HG03135 (cell line): ENCODE measurements at regions not wholly inside any gene's neighbourhood (a gene's known extent, or its start where the extent isn't known, plus 50 kb on each side); places are given as distances from the start of the nearest gene placed in this dataset.
"Not testable (repeated sequence)": the region's sequence is repeated elsewhere in the genome, so short reads cannot be mapped to it uniquely, and the experiment has no call there.

Experiments used
- ATAC-seq: cut with Tn5 transposase; IDR thresholded peaks from one replicate; pipeline ENCODE4 v1.9.1; 2021; ENCODE audit warnings: mild to moderate bottlenecking, moderate library complexity; ENCODE audit not compliant: unreplicated experiment

- no peak for ATAC-seq
Measured at GRCh38 chr1:82366689-82367088, 566.0 kb downstream of the ADGRL2 start.

GRCh38 chr1:82359541-82359940 is 558.8 kb downstream of the ADGRL2 start:
- ATAC-seq = not testable (repeated sequence)

GRCh38 chr1:82358706-82359105 is 558.0 kb downstream of the ADGRL2 start:
- ATAC-seq = not testable (repeated sequence)

DNA sequence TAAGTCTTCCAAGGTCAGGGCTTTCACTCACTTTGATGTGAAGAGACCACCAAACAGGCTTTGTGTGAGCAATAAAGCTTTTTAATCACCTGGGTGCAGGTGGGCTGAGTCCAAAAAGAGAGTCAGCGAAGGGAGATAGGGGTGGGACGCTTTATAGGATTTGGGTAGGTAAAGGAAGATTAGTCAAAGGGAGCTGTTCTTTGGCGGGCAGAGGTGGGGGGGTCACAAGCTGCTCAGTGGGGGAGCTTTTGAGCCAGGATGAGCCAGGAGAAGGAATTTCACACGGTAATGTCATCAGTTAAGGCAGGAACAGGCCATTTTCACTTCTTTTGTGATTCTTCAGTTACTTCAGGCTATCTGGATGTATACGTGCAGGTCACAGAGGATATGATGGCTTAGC is 553.8 kb downstream of the ADGRL2 start:
- ATAC-seq = not testable (repeated sequence)

GRCh38 chr1:82348487-82348886 is 547.8 kb downstream of the ADGRL2 start:
- no peak for ATAC-seq

DNA sequence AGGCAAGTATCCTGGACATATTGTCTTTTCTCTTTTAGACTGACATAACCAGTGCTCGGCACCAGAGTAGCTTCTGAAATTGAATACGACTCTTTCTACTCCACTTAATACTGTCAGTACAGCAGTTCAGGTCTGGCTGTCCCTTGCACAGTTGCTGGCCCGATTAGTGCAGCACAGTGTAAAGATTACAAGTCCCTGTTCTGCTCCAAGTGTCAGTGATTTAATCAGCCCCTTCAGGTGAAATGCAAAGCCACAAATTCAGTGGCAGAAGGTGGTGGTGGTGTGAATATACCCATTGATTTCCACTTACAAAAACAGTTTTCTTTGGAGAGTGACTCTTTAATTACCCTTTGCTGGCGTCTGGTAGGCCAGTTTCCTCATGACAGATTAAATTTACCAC is 545.4 kb downstream of the ADGRL2 start:
- no peak for ATAC-seq

- no peak for ATAC-seq
Measured at GRCh38 chr1:82343381-82343780, 542.6 kb downstream of the ADGRL2 start.

DNA sequence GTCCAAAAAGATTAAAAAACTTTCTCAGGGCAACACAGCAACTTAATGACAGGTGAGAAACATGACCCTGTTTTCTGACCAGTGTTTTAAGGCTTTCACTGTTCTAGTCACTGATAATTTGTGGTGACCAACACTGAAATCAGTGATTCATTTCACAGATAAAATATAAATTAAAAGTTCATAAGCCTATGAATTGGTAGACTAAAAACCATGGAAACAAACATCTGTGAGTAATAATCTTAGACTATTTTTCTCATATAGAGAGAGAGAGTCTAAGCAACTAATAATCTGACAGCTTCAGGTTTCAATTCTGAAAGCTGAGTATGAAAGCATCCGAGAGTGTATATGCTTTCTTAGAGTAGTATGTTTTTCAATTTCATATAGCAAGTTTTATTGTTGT is 536.9 kb downstream of the ADGRL2 start:
- peak; percentile 70 for ATAC-seq

- ATAC-seq = no peak
Measured at GRCh38 chr1:82330330-82330729, 529.6 kb downstream of the ADGRL2 start.

- ATAC-seq = no peak
Measured at GRCh38 chr1:82329226-82329625, 528.5 kb downstream of the ADGRL2 start.

DNA sequence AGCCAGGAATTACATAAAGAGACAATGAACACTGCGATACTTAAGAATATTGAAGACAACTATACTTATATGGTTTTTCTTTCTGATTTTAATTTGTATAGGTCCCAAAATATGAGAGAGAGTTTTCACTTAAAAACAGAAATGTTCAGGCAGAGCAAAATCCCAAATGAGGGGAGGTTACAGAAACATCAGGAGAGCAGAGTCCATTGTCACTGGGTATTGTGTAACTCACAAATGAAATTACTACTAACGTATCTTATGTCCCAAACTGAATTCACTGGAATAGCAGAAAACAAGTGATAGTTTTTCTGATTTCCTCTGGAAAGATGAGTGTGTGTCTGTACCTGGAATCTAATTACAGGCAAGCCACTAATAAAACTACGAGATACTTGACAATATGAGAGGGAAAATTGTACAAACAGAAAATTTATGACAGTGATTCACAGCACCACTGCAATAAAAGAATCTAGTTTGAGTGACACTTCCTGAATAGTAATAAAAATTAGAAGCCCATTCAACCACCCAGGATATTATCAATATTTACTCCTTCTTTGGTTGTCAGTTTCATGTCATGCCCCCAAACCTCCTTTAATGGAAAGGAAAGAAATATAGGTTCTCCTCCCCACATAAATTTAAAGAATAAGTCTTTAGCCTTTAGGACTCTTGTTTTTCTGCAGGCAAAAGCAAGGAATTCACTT is 522.6 kb downstream of the ADGRL2 start:
- ATAC-seq = no peak

DNA sequence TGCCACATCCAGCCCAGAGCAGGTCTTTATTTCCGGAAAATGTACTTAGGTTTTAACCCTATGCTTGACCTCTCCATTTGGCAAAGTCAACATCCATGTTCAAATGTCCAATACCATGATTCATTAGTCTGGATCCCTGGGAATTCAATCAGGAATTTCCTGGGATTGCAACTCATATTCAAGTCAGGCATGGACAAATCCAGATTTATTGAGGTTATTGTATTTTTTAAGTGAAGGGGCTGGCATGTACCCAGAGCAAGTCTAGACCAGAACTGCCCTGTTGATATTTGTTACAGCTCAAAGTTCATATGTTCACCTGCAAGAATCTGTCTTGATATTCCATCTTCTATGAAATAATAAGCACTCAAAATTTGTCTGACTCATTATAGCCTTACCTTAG is 521.1 kb downstream of the ADGRL2 start:
- ATAC-seq = no peak

GRCh38 chr1:82319546-82319945 is 518.8 kb downstream of the ADGRL2 start:
- ATAC-seq = no peak

DNA sequence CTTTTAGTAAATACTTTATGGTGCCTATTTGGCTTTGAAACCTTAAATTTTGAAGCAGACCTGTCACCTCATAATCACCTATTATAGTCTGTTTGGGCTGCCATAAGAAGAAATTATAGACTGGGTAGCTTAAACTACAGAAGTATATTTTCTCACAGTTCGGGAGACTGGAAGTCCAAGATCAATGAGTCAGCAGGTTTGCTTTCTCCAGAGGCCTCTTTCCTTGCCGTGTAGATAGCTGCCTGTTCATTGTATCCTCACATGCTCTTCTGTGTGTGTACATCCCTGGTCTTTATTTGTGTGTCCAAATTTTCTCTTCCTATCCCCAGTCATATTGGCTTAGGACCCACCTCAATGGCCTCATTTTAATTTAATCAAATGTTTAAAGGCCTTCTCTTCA is 518.2 kb downstream of the ADGRL2 start:
- no peak for ATAC-seq

DNA sequence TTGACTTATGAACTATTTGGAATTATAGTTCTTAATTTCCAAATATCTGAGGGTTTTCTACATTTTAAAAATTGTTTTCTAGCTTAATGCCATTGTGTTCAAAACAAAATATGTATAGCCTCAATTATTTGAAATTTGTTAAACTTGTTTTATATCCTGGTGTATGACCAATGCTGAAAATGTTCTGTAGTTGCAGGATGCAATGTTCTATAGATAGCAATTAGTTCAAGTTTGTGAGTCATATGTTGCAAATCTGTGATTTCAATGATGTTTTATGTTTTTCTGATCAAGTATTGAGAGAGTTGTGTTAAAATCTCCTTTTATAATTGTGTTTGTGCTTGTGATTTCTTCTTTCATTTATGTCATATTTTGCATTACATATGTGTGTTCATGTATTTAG is 517.5 kb downstream of the ADGRL2 start:
- no peak for ATAC-seq

DNA sequence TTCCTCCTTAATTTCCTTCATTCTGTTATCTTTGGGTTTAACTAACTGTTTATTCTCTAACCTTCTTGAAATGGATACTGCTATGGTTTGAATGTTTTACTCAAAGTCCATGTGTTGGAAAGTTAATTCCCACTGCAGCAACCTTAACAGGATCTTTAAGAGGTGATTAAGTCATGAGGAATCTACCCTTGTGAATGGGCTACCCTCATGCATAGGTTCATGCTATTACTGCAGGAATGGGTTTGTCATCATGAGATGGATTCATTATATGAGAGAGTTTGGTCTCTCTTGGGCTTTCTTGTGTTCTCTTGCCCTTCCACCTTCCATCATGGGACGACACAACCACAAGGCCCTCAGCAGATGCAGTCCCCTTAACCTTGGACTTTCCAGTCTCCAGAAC is 516.9 kb downstream of the ADGRL2 start:
- no peak for ATAC-seq

DNA sequence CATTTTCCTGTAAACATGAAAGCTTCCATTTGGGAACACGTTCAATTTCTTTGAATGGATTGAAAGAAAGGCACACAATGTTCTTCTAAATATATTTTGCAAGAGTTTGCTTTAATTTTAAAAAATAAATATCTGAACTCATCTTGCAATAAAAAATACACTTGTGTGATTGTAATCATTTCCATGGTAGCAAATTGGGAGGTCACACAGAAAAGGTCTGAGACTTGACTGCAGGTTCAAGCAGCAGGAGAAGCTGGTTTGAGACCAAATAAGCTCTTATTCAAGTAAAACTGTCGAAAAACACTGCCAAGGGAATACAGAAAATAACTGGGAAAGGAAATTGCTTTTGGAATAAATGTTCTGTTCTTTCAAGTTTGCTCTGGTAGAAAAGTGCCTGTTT is 498.9 kb downstream of the ADGRL2 start:
- no peak for ATAC-seq

DNA sequence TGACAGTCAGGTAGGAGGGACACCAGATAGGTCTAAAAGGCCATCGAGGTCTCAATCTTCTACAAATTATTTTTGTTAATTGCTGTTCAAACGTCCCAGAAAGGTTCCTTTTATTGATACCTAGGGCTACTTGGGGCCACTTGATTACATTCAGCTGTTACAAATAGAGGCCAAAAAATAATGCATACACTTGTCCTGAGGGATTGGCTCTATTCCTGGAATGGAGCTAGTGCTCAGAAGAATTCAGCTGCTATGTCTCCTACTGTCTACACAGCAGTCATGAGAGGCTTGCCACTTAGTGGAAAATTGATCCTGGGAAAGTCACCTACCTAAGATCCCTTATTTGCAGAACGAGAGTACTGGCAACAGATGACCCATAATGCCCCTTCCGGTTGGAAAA is 498.3 kb downstream of the ADGRL2 start:
- ATAC-seq = no peak

- ATAC-seq = no peak
Measured at GRCh38 chr1:82297139-82297896, 496.6 kb downstream of the ADGRL2 start.

- no peak for ATAC-seq
Measured at GRCh38 chr1:82287556-82287955, 486.8 kb downstream of the ADGRL2 start.

- ATAC-seq = no peak
Measured at GRCh38 chr1:82284213-82284612, 483.5 kb downstream of the ADGRL2 start.

- ATAC-seq = no peak
Measured at GRCh38 chr1:82279241-82279640, 478.5 kb downstream of the ADGRL2 start.

DNA sequence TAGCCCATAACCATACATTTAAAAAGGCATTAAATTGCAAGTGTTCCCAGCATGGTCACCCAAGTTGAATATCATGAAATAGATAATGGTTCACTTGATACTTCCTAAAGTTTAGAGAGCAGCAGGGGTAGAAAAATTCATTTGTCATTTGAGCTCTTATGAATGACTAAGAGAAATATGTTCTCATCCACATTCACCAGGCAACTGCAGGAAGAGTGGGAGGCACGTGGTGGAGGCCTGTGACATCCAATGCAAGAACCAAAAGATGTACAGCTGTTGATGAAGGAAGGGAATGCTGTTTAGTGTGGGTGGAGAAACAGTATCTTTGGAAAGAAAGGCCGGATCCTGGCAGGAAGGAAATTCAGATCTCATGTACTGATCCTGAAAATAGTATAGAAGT is 473.1 kb downstream of the ADGRL2 start:
- no peak for ATAC-seq
